NCI-H460 (cell line): ENCODE measurements at regions not wholly inside any gene's neighbourhood (a gene's known extent, or its start where the extent isn't known, plus 50 kb on each side); places are given as distances from the start of the nearest gene placed in this dataset.

Experiments
- DNase-seq: peaks from one replicate; pipeline ENCODE4 v3.0.0-alpha.2; 2016; ENCODE audit warnings: low read depth; ENCODE audit errors: extremely low read depth
- small RNA-seq, 2 experiments: library from RNA; depleted of rRNA; stranded (forward); fragments of <200 nt; gene quantifications; one replicate each; pipeline ENCODE3, GENCODE V24; 2014

DNA sequence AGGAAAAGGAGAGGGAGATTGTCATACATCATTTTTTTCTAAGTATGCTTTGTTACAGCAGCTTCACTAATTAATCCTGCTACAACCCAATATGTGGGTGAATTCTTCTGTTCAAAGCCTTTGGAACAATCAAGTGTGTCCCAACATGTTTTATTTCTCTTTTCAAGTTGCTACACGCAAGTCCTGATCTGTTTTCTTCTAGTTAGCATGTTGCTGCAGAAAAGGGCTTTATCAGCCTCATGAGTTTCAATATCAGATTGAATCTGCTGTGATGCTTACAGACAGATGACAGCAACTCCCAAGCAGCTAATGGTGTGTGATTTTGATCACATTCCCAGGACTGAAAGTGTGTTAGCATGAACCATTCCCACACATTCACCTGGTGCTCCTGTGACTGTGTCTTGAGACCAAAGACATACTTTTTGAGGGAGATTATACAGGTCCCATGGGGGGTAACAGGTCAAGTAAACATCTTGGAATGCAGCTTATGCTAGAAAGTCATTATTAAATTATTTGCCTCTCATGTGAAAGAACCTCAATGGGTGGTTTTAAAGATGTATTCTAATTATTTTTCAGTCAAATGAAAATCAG is 96.9 kb upstream of the KCNJ16 start:
- DNase-seq, result no peak

DNA sequence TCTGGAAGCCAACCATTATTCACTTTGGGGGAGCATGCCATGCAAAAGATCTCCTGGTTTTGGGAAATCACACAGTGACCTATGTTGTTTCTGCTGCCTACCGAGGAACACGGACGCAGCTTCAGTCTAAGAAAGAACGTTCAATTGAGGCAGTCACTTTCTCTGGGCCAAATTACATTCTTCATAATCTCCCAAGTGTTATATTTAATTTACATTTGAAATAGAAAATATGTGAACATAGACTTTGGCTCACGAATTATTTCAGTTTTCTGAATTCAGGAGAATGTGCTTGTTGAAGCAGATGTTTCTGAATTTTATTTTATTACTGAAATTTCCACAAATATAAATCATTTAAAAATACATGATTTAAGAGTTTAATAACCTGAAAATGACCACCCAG is 93.6 kb upstream of the KCNJ16 start:
- no peak for DNase-seq

DNA sequence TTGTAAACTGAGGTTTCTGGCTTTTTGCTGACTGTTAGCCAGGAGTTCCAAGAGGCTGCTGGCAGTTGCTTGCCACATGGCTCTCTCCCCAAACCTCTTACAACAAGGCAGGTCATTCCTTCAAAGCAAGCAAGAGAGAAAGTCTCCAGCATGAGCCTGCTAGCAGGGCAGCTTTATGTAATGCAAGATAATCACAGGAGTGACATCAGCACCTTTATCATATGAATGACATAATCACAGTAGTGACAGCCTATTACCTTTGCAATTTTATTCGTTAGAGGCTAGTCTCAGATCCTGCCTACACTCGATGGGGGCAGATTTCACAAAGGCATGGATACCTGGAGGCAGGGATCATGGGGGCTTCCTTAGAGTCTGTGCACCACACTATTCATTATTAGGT is 79.5 kb upstream of the KCNJ16 start:
- DNase-seq, result no peak

DNA sequence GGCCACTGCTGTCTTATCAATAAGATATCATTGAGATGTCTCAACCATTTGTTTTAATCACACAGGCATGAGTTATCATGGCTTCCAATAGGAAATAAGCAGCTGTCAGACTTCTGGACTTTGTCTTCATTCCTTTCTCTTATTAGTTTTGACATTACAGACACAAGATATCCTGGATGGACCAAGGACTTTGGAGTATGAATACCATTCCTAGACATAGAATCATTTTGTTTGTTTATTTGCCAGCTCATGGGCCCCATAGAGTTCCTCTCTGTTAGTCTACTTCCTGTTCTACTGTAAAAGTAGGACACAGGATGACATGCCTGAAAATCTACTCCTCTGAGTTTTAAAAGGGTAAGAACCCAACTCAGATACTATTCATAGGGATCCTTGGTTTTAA is 77.7 kb upstream of the KCNJ16 start:
- no peak for DNase-seq

DNA sequence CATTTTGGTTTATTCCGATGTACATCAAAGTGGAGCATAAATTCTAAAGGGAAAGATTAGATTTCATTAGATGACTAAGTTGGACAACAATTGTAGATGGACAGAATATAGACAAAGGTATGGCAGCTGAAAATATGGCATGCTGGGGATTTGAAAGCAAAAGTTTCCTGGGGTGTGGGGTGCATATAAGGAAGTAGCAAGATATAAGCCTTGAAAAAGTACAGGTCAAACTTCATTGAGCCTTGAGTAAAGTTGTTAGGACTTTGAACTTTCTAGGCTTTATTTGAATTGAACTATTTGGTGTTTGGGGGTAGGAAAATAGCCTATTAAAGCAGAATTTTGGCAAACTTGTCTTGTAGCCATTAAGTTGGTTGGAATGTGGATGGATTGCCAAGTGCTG is 75.8 kb upstream of the KCNJ16 start:
- no peak for DNase-seq

DNA sequence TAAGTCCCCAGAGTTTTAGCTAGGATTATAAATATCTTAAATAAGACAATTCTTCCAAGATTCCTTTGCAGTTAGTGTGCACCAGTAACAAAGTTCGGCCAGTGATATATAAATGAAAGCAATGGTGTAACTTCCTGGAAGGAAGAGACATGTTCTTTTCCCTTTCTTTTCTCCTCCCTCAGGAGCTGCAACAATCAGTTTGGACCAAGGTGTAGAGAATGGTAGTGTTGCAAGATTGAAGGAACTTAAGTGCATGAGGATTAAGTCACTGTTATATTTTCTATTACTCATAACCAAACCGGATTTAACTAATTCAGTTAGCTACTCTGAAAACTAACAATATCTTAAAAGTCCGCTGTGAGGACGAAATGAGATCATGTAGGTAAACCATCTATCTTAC is 68.9 kb upstream of the KCNJ16 start:
- DNase-seq, result no peak

DNA sequence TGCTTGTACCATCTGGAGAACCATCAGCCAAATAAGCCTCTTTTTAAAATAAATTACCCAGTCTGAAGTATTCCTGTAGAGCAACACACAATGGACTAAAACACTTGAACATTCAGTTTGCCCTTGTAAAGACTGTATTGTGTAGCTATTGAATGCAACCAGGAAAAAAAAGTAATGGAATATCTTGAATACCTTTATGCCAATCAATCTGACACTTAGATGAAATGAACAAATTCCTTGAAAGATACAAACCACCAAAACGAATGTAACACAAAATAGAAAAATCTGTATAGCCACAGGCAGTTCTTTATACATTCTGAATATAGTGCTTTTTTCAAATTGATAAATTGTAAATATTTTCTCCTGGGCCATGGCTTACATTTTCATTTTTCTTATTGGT is 63.3 kb upstream of the KCNJ16 start:
- no peak for DNase-seq

DNA sequence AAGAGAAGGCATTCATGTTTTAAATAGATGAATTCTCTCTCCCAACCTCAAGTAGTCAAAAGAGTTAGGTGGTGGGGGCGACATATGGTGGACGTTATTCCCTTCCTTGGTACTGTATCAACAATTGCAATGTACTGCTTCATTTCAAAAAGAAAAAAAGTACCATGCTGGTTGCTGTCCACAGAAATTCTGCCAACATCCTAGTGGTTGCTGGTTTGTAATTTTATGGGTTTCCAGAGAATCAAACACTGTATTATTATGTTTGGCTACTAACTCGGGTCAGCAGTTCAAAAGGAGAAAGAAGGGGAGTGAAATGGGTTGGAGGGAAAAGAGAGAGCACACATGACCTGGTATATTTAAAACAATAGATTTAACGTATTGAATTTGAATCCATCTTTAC is 61.1 kb upstream of the KCNJ16 start:
- DNase-seq, result no peak

DNA sequence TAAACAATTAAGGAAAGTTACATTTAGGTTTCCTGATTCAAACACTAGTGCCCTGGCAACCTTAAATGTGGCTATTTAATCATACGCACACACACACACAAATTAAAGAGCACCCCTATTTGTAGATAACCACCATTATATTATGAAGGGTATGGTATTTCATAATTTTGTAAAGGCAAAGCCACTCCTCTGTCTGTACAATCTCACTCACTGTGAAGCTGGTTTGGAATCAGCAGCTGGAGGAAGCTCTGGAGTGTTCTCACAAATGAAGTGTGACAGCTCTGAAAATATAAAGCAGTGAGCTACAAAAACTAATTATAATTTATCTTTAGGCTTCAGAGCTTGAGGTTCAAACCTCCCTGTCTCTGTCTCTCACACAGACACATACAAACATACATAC is 57.9 kb upstream of the KCNJ16 start:
- DNase-seq, result no peak

DNA sequence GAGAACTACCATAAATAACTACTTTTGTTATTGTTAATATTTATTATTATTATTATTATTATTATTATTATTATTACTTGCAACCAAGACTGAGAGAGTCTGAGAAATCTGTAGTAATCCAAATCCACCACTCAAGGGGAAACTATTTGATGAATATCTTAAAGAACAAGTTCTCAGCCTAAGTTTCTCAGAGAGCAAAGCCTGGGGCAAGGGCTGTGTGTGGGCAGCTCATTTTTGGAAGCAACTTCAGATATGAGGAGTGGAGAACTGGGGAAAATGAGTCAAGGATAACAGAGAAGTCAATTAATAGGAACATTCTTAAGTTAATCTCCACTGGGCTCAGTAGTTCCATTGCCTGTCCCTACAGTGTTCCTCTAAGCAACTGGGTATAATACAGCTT is 57.1 kb upstream of the KCNJ16 start:
- no peak for DNase-seq

DNA sequence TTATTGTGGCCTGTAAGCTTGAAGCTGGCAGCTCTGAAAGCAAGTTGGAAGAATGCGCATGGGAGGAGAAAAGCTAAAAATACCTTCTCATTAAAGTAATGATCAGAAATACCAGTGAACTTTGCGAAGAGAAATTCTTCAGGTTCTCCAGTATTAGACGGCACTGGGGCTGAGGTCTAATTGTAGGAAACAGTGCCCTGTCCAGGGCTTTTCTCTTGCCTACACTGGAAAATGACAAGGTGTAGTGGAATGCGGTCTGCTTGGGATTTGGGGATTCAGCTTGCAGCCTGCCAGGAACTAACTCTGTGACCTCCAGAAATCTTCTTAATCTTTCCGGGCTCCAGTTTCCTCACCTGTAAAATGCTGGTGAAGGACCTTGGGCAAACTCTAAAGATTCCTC is 53.3 kb upstream of the KCNJ16 start:
- no peak for DNase-seq

DNA sequence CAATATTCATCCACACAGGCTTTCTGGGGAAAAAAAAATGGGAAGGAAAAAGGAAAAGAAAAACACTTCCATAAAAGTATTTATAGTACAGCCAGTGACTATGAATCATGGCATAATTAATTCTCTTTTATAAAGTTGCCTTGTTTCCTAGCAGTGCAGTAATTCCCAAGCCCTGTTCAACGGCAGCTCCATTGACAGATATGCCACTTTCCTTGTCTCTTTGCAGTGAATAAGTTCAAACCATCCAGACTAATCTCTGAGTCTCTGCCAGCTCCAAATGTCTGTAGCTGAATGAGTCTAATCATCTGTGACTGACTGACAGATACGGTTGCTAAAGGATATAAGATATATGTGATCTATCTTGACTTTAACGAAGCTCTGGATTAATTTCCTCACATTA is 52.9 kb upstream of the KCNJ16 start:
- DNase-seq, result no peak

DNA sequence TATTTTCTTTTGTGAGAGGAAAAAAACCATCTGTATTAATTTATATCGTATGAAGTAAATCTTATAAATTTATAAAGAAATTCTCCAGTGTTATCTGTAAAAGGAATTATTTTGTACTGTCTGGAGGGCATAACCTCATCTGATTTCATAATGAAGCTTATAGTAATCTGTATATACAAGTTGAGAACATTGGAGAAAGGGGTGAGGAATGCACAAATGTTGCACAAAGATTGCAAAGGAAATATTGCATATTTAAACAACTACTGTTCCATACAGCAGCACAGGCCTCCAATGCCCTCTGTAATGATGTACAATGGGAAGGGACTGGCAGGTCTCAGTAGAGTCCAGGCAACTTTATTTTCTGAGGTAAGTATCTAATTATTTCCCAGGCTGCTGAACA is 50.8 kb upstream of the KCNJ16 start:
- DNase-seq, result no peak

Small RNA genes lying in the stretch of these regions (small RNA-seq; reads per million reads assigned to genes)
- gene AC002545.1, result 0 reads per million in 2 experiments
- 0 reads per million in 2 experiments for gene RF00019
